WTC11 (cell line): ENCODE measurements at regions not wholly inside any gene's neighbourhood (a gene's known extent, or its start where the extent isn't known, plus 50 kb on each side); places are given as distances from the start of the nearest gene placed in this dataset.

Source experiments
- ATAC-seq: fragments of 200-7000 bp; cut with Tn5 transposase; 2 replicates; pipeline ENCODE4 v1.10.0; 2021; ENCODE audit warnings: mild to moderate bottlenecking, moderate library complexity
- CTCF ChIA-PET: fragments of 300-600 bp; sonication (Branson Sonifier 250); formaldehyde crosslinking; loops from one replicate; lab custom pipeline; 2021; ENCODE audit warnings: antibody characterized with exemption; lab: Charles Lee
- POLR2A ChIA-PET: fragments of 350-600 bp; sonication (Branson Sonifier 250); formaldehyde crosslinking; loops from one replicate; lab custom pipeline; 2021; ENCODE audit warnings: antibody characterized with exemption; lab: Charles Lee
- DNase-seq: peaks from one replicate; pipeline ENCODE4 v3.0.0; 2021; ENCODE audit warnings: low spot score
- H3K27ac Mint-ChIP-seq: 2 replicates; pipeline ENCODE4 v1.8.0; 2021; ENCODE audit warnings: mixed read lengths
- H3K27me3 Mint-ChIP-seq: 2 replicates; pipeline ENCODE4 v1.8.0; 2021; ENCODE audit warnings: low read depth, mild to moderate bottlenecking, moderate library complexity, mixed read lengths
- H3K36me3 Mint-ChIP-seq: 2 replicates; pipeline ENCODE4 v1.8.0; 2021; ENCODE audit warnings: mixed read lengths
- H3K4me1 Mint-ChIP-seq: 2 replicates; pipeline ENCODE4 v1.8.0; 2022; ENCODE audit warnings: mixed read lengths
- H3K4me3 Mint-ChIP-seq: 2 replicates; pipeline ENCODE4 v1.8.0; 2021; ENCODE audit warnings: mild to moderate bottlenecking, moderate library complexity, mixed read lengths
- H3K9me3 Mint-ChIP-seq: 2 replicates; pipeline ENCODE4 v1.8.0; 2021; ENCODE audit warnings: mixed read lengths
- E2F1 ChIP-seq: sonication (generic); formaldehyde crosslinking; IDR thresholded peaks from 2 replicates; pipeline ENCODE4 v1.8.0; 2022; ENCODE audit warnings: mild to moderate bottlenecking, missing genetic modification reagents
- E2F5 ChIP-seq: sonication (generic); formaldehyde crosslinking; IDR thresholded peaks from 2 replicates; pipeline ENCODE4 v1.8.1; 2022; ENCODE audit warnings: mild to moderate bottlenecking, moderate library complexity, missing genetic modification reagents
- ELF4 ChIP-seq: sonication (generic); formaldehyde crosslinking; IDR thresholded peaks from 2 replicates; pipeline ENCODE4 v1.8.1; 2022; ENCODE audit warnings: low read depth, mild to moderate bottlenecking, moderate library complexity, missing genetic modification reagents
- EMX1 ChIP-seq: fragments of 250-450 bp; sonication (Bioruptor Pico); IDR thresholded peaks from 2 replicates; pipeline ENCODE4 v1.8.0; 2021; ENCODE audit warnings: mild to moderate bottlenecking
- ERG ChIP-seq: fragments of 250-450 bp; sonication (Bioruptor Pico); IDR thresholded peaks from 2 replicates; pipeline ENCODE4 v1.8.0; 2021; ENCODE audit warnings: mild to moderate bottlenecking
- ETV6 ChIP-seq: sonication (generic); formaldehyde crosslinking; IDR thresholded peaks from 2 replicates; pipeline ENCODE4 v1.8.1; 2022; ENCODE audit warnings: mild to moderate bottlenecking, missing genetic modification reagents
- GTF2I ChIP-seq: fragments of 250-450 bp; sonication (Bioruptor Pico); conservative IDR thresholded peaks from 2 replicates; pipeline ENCODE4 v1.4.0; 2021; ENCODE audit warnings: mild to moderate bottlenecking
- MXD4 ChIP-seq: fragments of 250-450 bp; sonication (Bioruptor Pico); IDR thresholded peaks from 2 replicates; pipeline ENCODE4 v1.8.0; 2021; ENCODE audit warnings: mild to moderate bottlenecking, moderate library complexity, borderline replicate concordance
- MYBL2 ChIP-seq: sonication (generic); formaldehyde crosslinking; IDR thresholded peaks from 2 replicates; pipeline ENCODE4 v1.8.1; 2023; ENCODE audit warnings: mild to moderate bottlenecking, moderate library complexity, missing genetic modification reagents
- NFATC4 ChIP-seq: fragments of 250-450 bp; sonication (Bioruptor Pico); IDR thresholded peaks from 2 replicates; pipeline ENCODE4 v1.9.0; 2021; ENCODE audit warnings: mild to moderate bottlenecking
- NFYB ChIP-seq: sonication (generic); formaldehyde crosslinking; conservative IDR thresholded peaks from 2 replicates; pipeline ENCODE4 v1.8.0; 2022; ENCODE audit warnings: low read depth, missing genetic modification reagents
- SMAD4 ChIP-seq: sonication (generic); formaldehyde crosslinking; IDR thresholded peaks from 2 replicates; pipeline ENCODE4 v1.8.0; 2022; ENCODE audit warnings: mild to moderate bottlenecking, missing genetic modification reagents
- TCF7 ChIP-seq: sonication (generic); formaldehyde crosslinking; IDR thresholded peaks from 2 replicates; pipeline ENCODE4 v1.8.0; 2022; ENCODE audit warnings: mild to moderate bottlenecking, low read depth, missing genetic modification reagents, moderate library complexity
- TEAD1 ChIP-seq: sonication (generic); formaldehyde crosslinking; IDR thresholded peaks from 2 replicates; pipeline ENCODE4 v1.8.0; 2022; ENCODE audit warnings: mild to moderate bottlenecking, missing genetic modification reagents
- USF2 ChIP-seq: sonication (generic); formaldehyde crosslinking; IDR thresholded peaks from 2 replicates; pipeline ENCODE4 v1.8.1; 2023; ENCODE audit warnings: mild to moderate bottlenecking, missing genetic modification reagents, moderate library complexity
- ZNF219 ChIP-seq: sonication (generic); formaldehyde crosslinking; IDR thresholded peaks from 2 replicates; pipeline ENCODE4 v1.8.0; 2023; ENCODE audit warnings: missing genetic modification reagents, mild to moderate bottlenecking, borderline replicate concordance
- ZNF532 ChIP-seq: fragments of 250-450 bp; sonication (Bioruptor Pico); IDR thresholded peaks from 2 replicates; pipeline ENCODE4 v1.9.0; 2021; ENCODE audit warnings: mild to moderate bottlenecking, borderline replicate concordance
- TF ChIP-seq, protein P1 (sequence below): sonication (generic); formaldehyde crosslinking; IDR thresholded peaks from 2 replicates; pipeline ENCODE4 v1.8.1; 2023; ENCODE audit warnings: mild to moderate bottlenecking, missing genetic modification reagents

GRCh38 chr4:156517546-156517945 lies 454.1 kb downstream of the PDGFC start (continued):
- no peak for TF ChIP-seq E2F5 (CRISPR knock-in tag)
- TF ChIP-seq, protein P1, sequence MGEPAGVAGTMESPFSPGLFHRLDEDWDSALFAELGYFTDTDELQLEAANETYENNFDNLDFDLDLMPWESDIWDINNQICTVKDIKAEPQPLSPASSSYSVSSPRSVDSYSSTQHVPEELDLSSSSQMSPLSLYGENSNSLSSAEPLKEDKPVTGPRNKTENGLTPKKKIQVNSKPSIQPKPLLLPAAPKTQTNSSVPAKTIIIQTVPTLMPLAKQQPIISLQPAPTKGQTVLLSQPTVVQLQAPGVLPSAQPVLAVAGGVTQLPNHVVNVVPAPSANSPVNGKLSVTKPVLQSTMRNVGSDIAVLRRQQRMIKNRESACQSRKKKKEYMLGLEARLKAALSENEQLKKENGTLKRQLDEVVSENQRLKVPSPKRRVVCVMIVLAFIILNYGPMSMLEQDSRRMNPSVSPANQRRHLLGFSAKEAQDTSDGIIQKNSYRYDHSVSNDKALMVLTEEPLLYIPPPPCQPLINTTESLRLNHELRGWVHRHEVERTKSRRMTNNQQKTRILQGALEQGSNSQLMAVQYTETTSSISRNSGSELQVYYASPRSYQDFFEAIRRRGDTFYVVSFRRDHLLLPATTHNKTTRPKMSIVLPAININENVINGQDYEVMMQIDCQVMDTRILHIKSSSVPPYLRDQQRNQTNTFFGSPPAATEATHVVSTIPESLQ (CRISPR knock-in tag): no peak
- TF ChIP-seq EMX1: no peak
- TF ChIP-seq MXD4: no peak
- TF ChIP-seq, all 79 proteins: peak for 0

DNA sequence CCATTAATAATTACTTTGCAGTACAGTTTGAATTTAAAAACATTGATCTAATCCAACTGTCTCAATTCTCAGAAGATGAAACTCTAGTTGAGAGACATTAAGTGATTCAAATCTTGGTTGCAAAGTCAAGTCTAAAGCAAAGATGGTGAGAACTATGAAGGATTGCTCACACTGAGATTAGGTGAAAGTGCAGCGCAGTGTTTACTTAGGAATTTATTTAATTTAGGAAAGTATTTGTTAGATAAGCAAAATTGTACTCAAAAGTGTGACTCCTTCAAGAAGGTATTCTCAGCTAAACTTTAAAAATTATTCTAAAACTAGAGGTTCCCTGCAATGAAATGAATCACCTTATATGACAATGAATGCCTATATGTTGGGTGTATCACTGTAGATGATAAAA lies 454.9 kb downstream of the PDGFC start:
- ATAC-seq: no peak
- POLR2A ChIA-PET: no interaction called here
- Mint-ChIP-seq H3K27me3 (no peaks in the 10 kb centered on the region), H3K36me3 (no peaks in the 10 kb centered on the region), H3K9me3 (no peaks in the 10 kb centered on the region), H3K4me1 (peaks cover 9% of the 10 kb centered on the region), H3K4me3 (no peak overlapping the region), H3K27ac (no peak overlapping the region)
- TF ChIP-seq TEAD1 (CRISPR knock-in tag): no peak
- no peak for TF ChIP-seq GTF2I
- TF ChIP-seq ZNF532 (CRISPR knock-in tag): no peak
- no peak for TF ChIP-seq USF2 (CRISPR knock-in tag)
- TF ChIP-seq ELF4: no peak
- TF ChIP-seq TCF7 (CRISPR knock-in tag): no peak
- no peak for TF ChIP-seq E2F1 (CRISPR knock-in tag)
- no peak for TF ChIP-seq MYBL2 (CRISPR knock-in tag)
- TF ChIP-seq E2F5 (CRISPR knock-in tag): no peak
- TF ChIP-seq SMAD4 (CRISPR knock-in tag): no peak
- no peak for TF ChIP-seq ZNF219 (CRISPR knock-in tag)
- no peak for TF ChIP-seq NFATC4
- TF ChIP-seq NFYB (CRISPR knock-in tag): no peak
- TF ChIP-seq ETV6 (CRISPR knock-in tag): no peak
- no peak for TF ChIP-seq ERG (CRISPR knock-in tag)
- CTCF ChIA-PET: no interaction called here
- no peak for DNase-seq
